ENCODE measurements at regions not wholly inside any gene's neighbourhood (a gene's known extent, or its start where the extent isn't known, plus 50 kb on each side); places are given as distances from the start of the nearest gene placed in this dataset.

DNA sequence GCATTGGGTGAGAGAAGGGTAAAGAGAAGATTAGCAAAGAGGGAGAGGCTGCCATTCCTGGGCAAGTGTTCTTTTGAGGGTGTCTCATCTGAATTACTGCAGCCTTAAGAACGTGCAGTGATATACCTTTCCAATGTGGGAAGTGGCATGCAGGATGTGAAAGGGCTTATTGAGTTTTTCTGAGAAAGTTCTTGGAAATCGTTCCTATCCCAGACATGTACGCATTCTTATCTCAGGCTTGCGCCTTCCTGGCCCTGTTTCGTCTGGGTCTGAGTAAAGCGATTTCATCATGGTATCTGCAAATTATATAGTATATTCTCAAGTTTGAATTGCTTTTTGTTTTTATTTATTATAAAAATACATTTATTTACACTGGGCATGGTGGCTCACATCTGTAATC is 699.8 kb downstream of the TRAM1L1 start:
- TF ChIP-seq CTCF (IDR thresholded peaks at IDR 0.05; ENCODE audit: insufficient read depth, low read length): no peak
- TF ChIP-seq SPI1 (IDR thresholded peaks at IDR 0.05; ENCODE audit: borderline replicate concordance, low read depth): no peak
- TF ChIP-seq POLR2AphosphoS5 (IDR thresholded peaks at IDR 0.05; ENCODE audit: low read depth): no peak
- TF ChIP-seq, protein P1, sequence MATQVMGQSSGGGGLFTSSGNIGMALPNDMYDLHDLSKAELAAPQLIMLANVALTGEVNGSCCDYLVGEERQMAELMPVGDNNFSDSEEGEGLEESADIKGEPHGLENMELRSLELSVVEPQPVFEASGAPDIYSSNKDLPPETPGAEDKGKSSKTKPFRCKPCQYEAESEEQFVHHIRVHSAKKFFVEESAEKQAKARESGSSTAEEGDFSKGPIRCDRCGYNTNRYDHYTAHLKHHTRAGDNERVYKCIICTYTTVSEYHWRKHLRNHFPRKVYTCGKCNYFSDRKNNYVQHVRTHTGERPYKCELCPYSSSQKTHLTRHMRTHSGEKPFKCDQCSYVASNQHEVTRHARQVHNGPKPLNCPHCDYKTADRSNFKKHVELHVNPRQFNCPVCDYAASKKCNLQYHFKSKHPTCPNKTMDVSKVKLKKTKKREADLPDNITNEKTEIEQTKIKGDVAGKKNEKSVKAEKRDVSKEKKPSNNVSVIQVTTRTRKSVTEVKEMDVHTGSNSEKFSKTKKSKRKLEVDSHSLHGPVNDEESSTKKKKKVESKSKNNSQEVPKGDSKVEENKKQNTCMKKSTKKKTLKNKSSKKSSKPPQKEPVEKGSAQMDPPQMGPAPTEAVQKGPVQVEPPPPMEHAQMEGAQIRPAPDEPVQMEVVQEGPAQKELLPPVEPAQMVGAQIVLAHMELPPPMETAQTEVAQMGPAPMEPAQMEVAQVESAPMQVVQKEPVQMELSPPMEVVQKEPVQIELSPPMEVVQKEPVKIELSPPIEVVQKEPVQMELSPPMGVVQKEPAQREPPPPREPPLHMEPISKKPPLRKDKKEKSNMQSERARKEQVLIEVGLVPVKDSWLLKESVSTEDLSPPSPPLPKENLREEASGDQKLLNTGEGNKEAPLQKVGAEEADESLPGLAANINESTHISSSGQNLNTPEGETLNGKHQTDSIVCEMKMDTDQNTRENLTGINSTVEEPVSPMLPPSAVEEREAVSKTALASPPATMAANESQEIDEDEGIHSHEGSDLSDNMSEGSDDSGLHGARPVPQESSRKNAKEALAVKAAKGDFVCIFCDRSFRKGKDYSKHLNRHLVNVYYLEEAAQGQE (IDR thresholded peaks at IDR 0.05; ENCODE audit: insufficient replicate concordance, low read depth): no peak
- no peak for TF ChIP-seq GABPA (IDR thresholded peaks at IDR 0.05; ENCODE audit: low read depth)

All from HL-60 (cell line).